Vagina (tissue), 2 donors: ENCODE measurements at regions not wholly inside any gene's neighbourhood (a gene's known extent, or its start where the extent isn't known, plus 50 kb on each side); places are given as distances from the start of the nearest gene placed in this dataset.

ENCODE experiments used
- CTCF ChIP-seq, 3 experiments: fragments of 450-650 bp in 2 of 3; fragments of 200-600 bp in 1 of 3; sonication (generic) in 1 of 3; IDR thresholded peaks; one replicate each; pipeline ENCODE4 v1.5.1; 2017 to 2019; ENCODE audit warnings: antibody characterized with exemption in 3 of 3, mild to moderate bottlenecking in 2 of 3, moderate library complexity in 2 of 3
- POLR2A ChIP-seq, 2 donors: fragments of 450-650 bp; IDR thresholded peaks; one replicate each; pipeline ENCODE4 v1.6.1; 2017; ENCODE audit warnings: antibody characterized with exemption in 2 of 2, mild to moderate bottlenecking in 2 of 2, moderate library complexity in 2 of 2
- POLR2AphosphoS5 ChIP-seq, 2 donors: sonication (generic); formaldehyde crosslinking; IDR thresholded peaks; one replicate each; pipeline ENCODE4 v1.9.0; 2017; ENCODE audit warnings: antibody characterized with exemption in 2 of 2, mild to moderate bottlenecking in 2 of 2, low read depth in 1 of 2; ENCODE audit not compliant: insufficient read depth in 1 of 2

GRCh38 chr2:235216901-235217300, 265.1 kb downstream of the SH3BP4 start:
- TF ChIP-seq CTCF (IDR thresholded peaks at IDR 0.05), result no peak
- TF ChIP-seq POLR2A (IDR thresholded peaks at IDR 0.05), result no peak
- no peak for TF ChIP-seq POLR2AphosphoS5 (IDR thresholded peaks at IDR 0.05; ENCODE audit: insufficient read depth in 1 of 2, low read depth in 1 of 2)
